WTC11 (cell line): ENCODE measurements at regions not wholly inside any gene's neighbourhood (a gene's known extent, or its start where the extent isn't known, plus 50 kb on each side); places are given as distances from the start of the nearest gene placed in this dataset.

Experiments used
- E2F5 ChIP-seq: sonication (generic); formaldehyde crosslinking; IDR thresholded peaks from 2 replicates; pipeline ENCODE4 v1.8.1; 2022; ENCODE audit warnings: mild to moderate bottlenecking, moderate library complexity, missing genetic modification reagents
- ETV6 ChIP-seq: sonication (generic); formaldehyde crosslinking; IDR thresholded peaks from 2 replicates; pipeline ENCODE4 v1.8.1; 2022; ENCODE audit warnings: mild to moderate bottlenecking, missing genetic modification reagents
- MAX ChIP-seq: sonication (generic); formaldehyde crosslinking; IDR thresholded peaks from 2 replicates; pipeline ENCODE4 v1.8.0; 2022; ENCODE audit warnings: mild to moderate bottlenecking, missing genetic modification reagents
- PRRX2 ChIP-seq: fragments of 250-450 bp; sonication (Bioruptor Pico); IDR thresholded peaks from 2 replicates; pipeline ENCODE4 v1.8.0; 2021; ENCODE audit warnings: mild to moderate bottlenecking
- SP1 ChIP-seq: sonication (generic); formaldehyde crosslinking; conservative IDR thresholded peaks from 2 replicates; pipeline ENCODE4 v1.8.1; 2022; ENCODE audit warnings: missing genetic modification reagents
- ZNF425 ChIP-seq: fragments of 250-450 bp; sonication (Bioruptor Pico); conservative IDR thresholded peaks from 2 replicates; pipeline ENCODE4 v1.9.0; 2021; ENCODE audit warnings: mild to moderate bottlenecking

- TF ChIP-seq E2F5 (CRISPR knock-in tag), result no peak
- no peak for TF ChIP-seq ETV6 (CRISPR knock-in tag)
- no peak for TF ChIP-seq PRRX2 (CRISPR knock-in tag)
- TF ChIP-seq ZNF425 (CRISPR knock-in tag), result no peak
- no peak for TF ChIP-seq MAX (CRISPR knock-in tag)
- TF ChIP-seq SP1 (CRISPR knock-in tag), result no peak
These were observed 780.3 kb downstream of the SUGCT start for GRCh38 chr7:40915071-40915470.
